Activated T-helper 1 cell treated with anti-CD3 and anti-CD28 coated beads, Interleukin-12 subunit alpha, Interleukin-12 subunit beta, Interleukin-2, Interleukin-4 antibody, amounts not matched to agents 30 ng/mL and 10 ng/mL and 1 ng/mL, durations not matched to agents 14 hours and 24 hours and 36 hours (primary cell): ENCODE measurements at regions not wholly inside any gene's neighbourhood (a gene's known extent, or its start where the extent isn't known, plus 50 kb on each side); places are given as distances from the start of the nearest gene placed in this dataset.
"Not testable (repeated sequence)": the region's sequence is repeated elsewhere in the genome, so short reads cannot be mapped to it uniquely, and the experiment has no call there.

ENCODE experiments used
- DNase-seq: peaks from one replicate; pipeline ENCODE4 v3.0.0; 2021; ENCODE audit warnings: low spot score
- H3K27ac Mint-ChIP-seq: one replicate; pipeline ENCODE4 v1.8.0; 2021; ENCODE audit warnings: mild to moderate bottlenecking, mixed read lengths
- H3K27me3 Mint-ChIP-seq: one replicate; pipeline ENCODE4 v1.8.0; 2022; ENCODE audit warnings: mild to moderate bottlenecking, moderate library complexity, mixed read lengths; ENCODE audit not compliant: insufficient read depth
- H3K36me3 Mint-ChIP-seq: one replicate; pipeline ENCODE4 v1.8.0; 2021; ENCODE audit warnings: low read depth, mixed read lengths
- H3K4me1 Mint-ChIP-seq: one replicate; pipeline ENCODE4 v1.8.0; 2021; ENCODE audit warnings: low read depth, mixed read lengths
- H3K4me3 Mint-ChIP-seq: one replicate; pipeline ENCODE4 v1.8.0; 2021; ENCODE audit warnings: mild to moderate bottlenecking, moderate library complexity, mixed read lengths
- H3K9me3 Mint-ChIP-seq: one replicate; pipeline ENCODE4 v1.8.0; 2021; ENCODE audit warnings: mixed read lengths
- intact Hi-C: fragments of 100-400 bp; cut with micrococcal nuclease; formaldehyde crosslinking; loops from one replicate; pipeline ENCODE4 v1.15.1; 2024

- Mint-ChIP-seq H3K27me3 (peaks cover 13% of the 10 kb centered on the region), H3K4me1 (peaks cover 25% of the 10 kb centered on the region), H3K27ac (no peak overlapping the region), H3K9me3 (no peaks in the 10 kb centered on the region), H3K36me3 (no peaks in the 10 kb centered on the region), H3K4me3 (no peak overlapping the region)
- no peak for DNase-seq
- intact Hi-C loops: no loop called here
Measured at GRCh38 chr7:142452791-142453190, 194.9 kb upstream of the PRSS58 start.

GRCh38 chr7:142451817-142452216, 194.0 kb upstream of the PRSS58 start:
- H3K9me3 Mint-ChIP-seq: no peaks in the 10 kb centered on the region
- no peak for DNase-seq
- peaks cover 25% of the 10 kb centered on the region for H3K4me1 Mint-ChIP-seq
- no peak overlapping the region for H3K4me3 Mint-ChIP-seq
- intact Hi-C loops: no loop called here
- H3K36me3 Mint-ChIP-seq: no peaks in the 10 kb centered on the region
- peak overlapping the region; percentile 22 for H3K27ac Mint-ChIP-seq
- H3K27me3 Mint-ChIP-seq: peaks cover 17% of the 10 kb centered on the region

GRCh38 chr7:142451296-142451695, 193.4 kb upstream of the PRSS58 start:
- Mint-ChIP-seq H3K9me3 (no peaks in the 10 kb centered on the region), H3K36me3 (no peaks in the 10 kb centered on the region), H3K4me3 (peak overlapping the region; percentile 49), H3K27me3 (peaks cover 17% of the 10 kb centered on the region), H3K4me1 (peaks cover 25% of the 10 kb centered on the region), H3K27ac (no peak overlapping the region)
- DNase-seq: no peak
- intact Hi-C loops: no loop called here

DNA sequence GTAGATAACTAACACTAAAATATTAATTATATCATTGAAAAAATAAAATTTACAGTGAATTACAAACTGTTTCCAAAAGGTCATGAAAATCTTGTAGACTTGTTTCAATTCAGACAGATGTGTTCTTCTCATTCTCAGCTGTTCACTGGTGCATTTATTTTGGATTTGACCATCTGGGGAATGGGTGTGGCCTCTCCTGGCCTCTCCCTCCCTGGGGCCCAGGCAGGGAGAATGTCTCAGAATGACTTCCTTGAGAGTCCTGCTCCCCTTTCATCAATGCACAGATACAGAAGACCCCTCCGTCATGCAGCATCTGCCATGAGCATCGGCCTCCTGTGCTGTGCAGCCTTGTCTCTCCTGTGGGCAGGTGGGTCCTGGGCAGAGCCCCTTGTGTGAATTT, 192.8 kb upstream of the PRSS58 start:
- no peaks in the 10 kb centered on the region for H3K9me3 Mint-ChIP-seq
- H3K4me1 Mint-ChIP-seq: peaks cover 24% of the 10 kb centered on the region
- H3K27ac Mint-ChIP-seq: no peak overlapping the region
- intact Hi-C loops: no loop called here
- no peaks in the 10 kb centered on the region for H3K36me3 Mint-ChIP-seq
- peaks cover 17% of the 10 kb centered on the region for H3K27me3 Mint-ChIP-seq
- peak overlapping the region; percentile 49 for H3K4me3 Mint-ChIP-seq
- no peak for DNase-seq

DNA sequence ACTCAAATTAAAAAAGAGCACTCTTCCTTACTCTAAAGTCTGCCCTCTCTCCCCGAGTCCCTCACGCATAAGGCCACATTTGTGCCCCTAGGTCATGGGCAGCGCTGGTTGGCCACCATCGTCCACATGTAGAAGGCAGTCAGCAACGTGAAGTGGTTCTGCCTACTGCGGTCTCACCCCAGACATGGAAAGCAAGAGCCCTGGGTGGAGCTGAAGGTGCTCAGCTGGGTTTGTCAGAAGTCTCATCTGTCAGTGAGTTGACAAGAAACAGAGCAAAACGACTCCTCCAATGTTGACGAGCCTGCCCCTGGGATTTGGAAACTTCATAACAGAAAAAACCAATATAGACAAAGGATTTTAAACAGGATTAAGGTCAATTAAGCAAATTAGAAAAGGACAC, 192.3 kb upstream of the PRSS58 start:
- H3K27me3 Mint-ChIP-seq: peaks cover 17% of the 10 kb centered on the region
- intact Hi-C loops: no loop called here
- H3K36me3 Mint-ChIP-seq: no peaks in the 10 kb centered on the region
- no peaks in the 10 kb centered on the region for H3K9me3 Mint-ChIP-seq
- no peak overlapping the region for H3K27ac Mint-ChIP-seq
- H3K4me1 Mint-ChIP-seq: peaks cover 20% of the 10 kb centered on the region
- peak overlapping the region; percentile 59 for H3K4me3 Mint-ChIP-seq
- DNase-seq: no peak

- DNase-seq, H3K9me3 Mint-ChIP-seq, H3K4me1 Mint-ChIP-seq, intact Hi-C loops, H3K36me3 Mint-ChIP-seq: not testable (repeated sequence)
- Mint-ChIP-seq H3K27ac (peak overlapping the region; percentile 47), H3K4me3 (peak overlapping the region; percentile 8), H3K27me3 (peaks cover 17% of the 10 kb centered on the region)
Measured at GRCh38 chr7:142448857-142449256, 191.0 kb upstream of the PRSS58 start.

DNA sequence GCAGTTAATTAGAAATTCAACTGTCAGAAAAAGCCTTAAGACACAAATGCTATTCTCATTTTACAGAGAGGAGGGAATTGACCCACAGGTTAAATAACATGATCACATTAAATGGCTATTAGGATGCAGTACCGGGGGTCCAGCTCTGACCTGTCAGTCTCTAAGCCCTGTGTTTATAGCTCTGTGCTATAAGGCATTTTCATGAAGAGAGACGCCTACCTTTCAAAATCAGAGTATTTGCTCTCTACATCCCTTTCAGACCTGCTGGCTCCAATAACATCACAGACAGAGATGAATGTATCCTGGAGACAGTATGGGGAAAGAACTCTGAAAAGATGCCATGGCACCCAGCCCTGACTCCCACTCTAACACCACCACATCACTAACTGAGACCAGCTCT, 189.9 kb upstream of the PRSS58 start:
- H3K27me3 Mint-ChIP-seq: peaks cover 17% of the 10 kb centered on the region
- H3K9me3 Mint-ChIP-seq: no peaks in the 10 kb centered on the region
- no peak overlapping the region for H3K27ac Mint-ChIP-seq
- H3K36me3 Mint-ChIP-seq: no peaks in the 10 kb centered on the region
- intact Hi-C loops: no loop called here
- H3K4me1 Mint-ChIP-seq: peaks cover 14% of the 10 kb centered on the region
- no peak for DNase-seq
- H3K4me3 Mint-ChIP-seq: no peak overlapping the region

DNA sequence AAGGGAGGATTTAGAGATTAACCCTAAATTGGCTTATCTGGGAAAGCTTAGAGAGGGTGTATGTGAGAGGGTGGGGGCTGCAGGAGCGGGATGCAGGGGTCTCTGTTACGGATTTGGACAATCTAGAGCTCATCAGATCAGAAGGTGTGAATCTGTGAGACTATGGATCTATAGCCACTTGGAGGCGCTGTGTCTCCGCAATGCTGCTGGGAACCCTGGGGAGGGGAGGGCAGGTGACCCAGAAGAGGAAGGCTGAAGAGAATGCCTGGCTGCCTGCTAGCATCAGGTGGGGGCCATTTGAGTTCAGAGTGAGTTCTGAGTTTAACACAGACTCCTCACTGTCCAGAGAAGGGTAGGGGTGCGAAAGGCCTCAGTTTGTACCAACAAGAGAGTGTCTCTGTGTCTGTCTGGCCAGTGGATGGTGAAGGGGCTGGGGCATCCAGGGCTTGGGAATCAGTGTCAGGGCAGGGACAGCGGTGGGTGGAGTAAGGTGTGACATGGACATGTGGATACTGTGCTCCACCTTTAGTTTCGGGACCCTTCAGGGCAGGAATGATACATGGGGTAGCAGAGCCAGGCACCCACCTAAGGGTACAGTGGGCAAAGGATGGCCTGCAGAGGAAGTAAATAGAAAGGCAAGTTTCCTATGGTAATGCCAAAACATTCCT, 187.3 kb upstream of the PRSS58 start:
- H3K4me1 Mint-ChIP-seq: peaks cover 29% of the 10 kb centered on the region
- no peak overlapping the region for H3K27ac Mint-ChIP-seq
- no peak overlapping the region for H3K4me3 Mint-ChIP-seq
- intact Hi-C loops: no loop called here
- no peaks in the 10 kb centered on the region for H3K36me3 Mint-ChIP-seq
- no peaks in the 10 kb centered on the region for H3K9me3 Mint-ChIP-seq
- DNase-seq: no peak
- H3K27me3 Mint-ChIP-seq: peaks cover 13% of the 10 kb centered on the region

GRCh38 chr7:142443216-142444010, 185.6 kb upstream of the PRSS58 start:
- intact Hi-C loops: no loop called here
- DNase-seq: no peak
- H3K27ac Mint-ChIP-seq: no peak overlapping the region
- H3K9me3 Mint-ChIP-seq: no peaks in the 10 kb centered on the region
- no peak overlapping the region for H3K4me3 Mint-ChIP-seq
- H3K36me3 Mint-ChIP-seq: no peaks in the 10 kb centered on the region
- H3K27me3 Mint-ChIP-seq: peaks cover 8% of the 10 kb centered on the region
- peaks cover 40% of the 10 kb centered on the region for H3K4me1 Mint-ChIP-seq

- intact Hi-C loops: no loop called here
- H3K36me3 Mint-ChIP-seq: no peaks in the 10 kb centered on the region
- peaks cover 2% of the 10 kb centered on the region for H3K27me3 Mint-ChIP-seq
- peaks cover 43% of the 10 kb centered on the region for H3K4me1 Mint-ChIP-seq
- H3K27ac Mint-ChIP-seq: no peak overlapping the region
- H3K9me3 Mint-ChIP-seq: no peaks in the 10 kb centered on the region
- DNase-seq: no peak
- no peak overlapping the region for H3K4me3 Mint-ChIP-seq
Measured at GRCh38 chr7:142442396-142442795, 184.5 kb upstream of the PRSS58 start.

DNA sequence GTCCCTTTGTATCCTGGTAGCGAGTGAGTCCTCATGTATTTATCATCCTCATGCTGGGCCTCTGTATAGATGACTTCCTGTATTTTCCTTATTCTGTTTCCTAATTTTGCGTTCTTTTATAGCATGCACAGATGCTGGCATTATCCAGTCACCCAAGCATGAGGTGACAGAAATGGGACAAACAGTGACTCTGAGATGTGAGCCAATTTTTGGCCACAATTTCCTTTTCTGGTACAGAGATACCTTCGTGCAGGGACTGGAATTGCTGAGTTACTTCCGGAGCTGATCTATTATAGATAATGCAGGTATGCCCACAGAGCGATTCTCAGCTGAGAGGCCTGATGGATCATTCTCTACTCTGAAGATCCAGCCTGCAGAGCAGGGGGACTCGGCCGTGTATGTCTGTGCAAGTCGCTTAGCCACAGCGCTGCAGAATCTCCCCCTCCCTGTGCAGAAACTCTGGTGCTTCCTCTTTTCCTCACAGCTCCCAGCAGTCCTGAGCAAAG, 183.1 kb upstream of the PRSS58 start:
- intact Hi-C loops: loop anchor here (2.0 kb wide), 1 partner anchor 18 kb away; no protein-coding TSS in a partner anchor

DNA sequence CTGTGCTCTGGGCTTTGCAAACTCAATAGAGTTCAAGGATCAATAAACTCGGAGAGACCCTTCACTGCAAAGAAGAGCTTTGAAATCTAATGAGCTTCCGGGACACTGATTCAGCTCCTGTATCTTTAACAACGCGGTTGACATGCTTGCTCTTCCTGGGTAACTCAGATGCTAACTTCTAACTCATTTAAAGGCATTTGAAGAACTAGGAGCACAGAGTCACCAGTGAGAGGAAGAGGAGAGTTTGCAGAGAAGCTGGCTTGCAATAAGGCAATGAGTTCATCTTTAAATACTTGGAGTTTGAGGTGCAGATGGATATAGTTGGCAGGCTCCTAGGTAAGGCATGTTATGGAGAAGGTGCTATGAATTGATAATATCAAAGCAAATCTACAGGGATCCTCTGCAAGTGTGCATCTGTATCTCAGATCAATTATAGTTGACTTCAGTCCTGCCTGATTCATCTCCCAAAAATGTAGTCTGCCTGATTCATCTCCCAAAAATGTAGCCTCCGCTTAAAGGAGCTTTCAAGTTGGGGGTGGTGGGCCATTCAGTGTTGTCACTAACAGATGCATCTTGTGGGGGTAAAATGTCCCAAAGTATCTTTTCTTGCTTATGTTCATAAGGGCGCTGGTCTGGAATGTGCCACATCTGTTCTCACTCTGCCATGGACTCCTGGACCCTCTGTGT, 182.5 kb upstream of the PRSS58 start:
- no peaks in the 10 kb centered on the region for H3K9me3 Mint-ChIP-seq
- no peak for DNase-seq
- H3K4me1 Mint-ChIP-seq: peaks cover 46% of the 10 kb centered on the region
- no peak overlapping the region for H3K4me3 Mint-ChIP-seq
- H3K27me3 Mint-ChIP-seq: no peaks in the 10 kb centered on the region
- no peaks in the 10 kb centered on the region for H3K36me3 Mint-ChIP-seq
- intact Hi-C loops: loop anchor here (2.0 kb wide), 1 partner anchor 18 kb away; no protein-coding TSS in a partner anchor
- H3K27ac Mint-ChIP-seq: no peak overlapping the region

More for the DNA sequence above, 183.1 kb upstream of the PRSS58 start:
- Mint-ChIP-seq H3K27ac (no peak overlapping the region), H3K36me3 (no peaks in the 10 kb centered on the region), H3K4me1 (peaks cover 43% of the 10 kb centered on the region), H3K4me3 (peak overlapping the region; percentile 11), H3K9me3 (no peaks in the 10 kb centered on the region), H3K27me3 (no peaks in the 10 kb centered on the region)
- DNase-seq: no peak

GRCh38 chr7:142439739-142440138, 181.9 kb upstream of the PRSS58 start:
- intact Hi-C loops: loop anchor here (2.0 to 5.0 kb wide), 2 partner anchors 19 to 47 kb away; no protein-coding TSS in a partner anchor
- no peak for DNase-seq
- Mint-ChIP-seq H3K27me3 (no peaks in the 10 kb centered on the region), H3K36me3 (no peaks in the 10 kb centered on the region), H3K9me3 (no peaks in the 10 kb centered on the region), H3K4me3 (no peak overlapping the region), H3K27ac (no peak overlapping the region), H3K4me1 (peaks cover 50% of the 10 kb centered on the region)
